ENCODE measurements at regions not wholly inside any gene's neighbourhood (a gene's known extent, or its start where the extent isn't known, plus 50 kb on each side); places are given as distances from the start of the nearest gene placed in this dataset.
"Not testable (repeated sequence)": the region's sequence is repeated elsewhere in the genome, so short reads cannot be mapped to it uniquely, and the experiment has no call there.

GRCh38 chr5:163116618-163117017 is 320.8 kb upstream of the CCNG1 start:
- not testable (repeated sequence) for TF ChIP-seq CTCF, MAX (IDR thresholded peaks at IDR 0.05; ENCODE audit: low read depth, low read length)

Measured in NB4 (cell line).